H1 (cell line): ENCODE measurements at regions not wholly inside any gene's neighbourhood (a gene's known extent, or its start where the extent isn't known, plus 50 kb on each side); places are given as distances from the start of the nearest gene placed in this dataset.

ENCODE experiments used
- CHD2 ChIP-seq: IDR thresholded peaks from 2 replicates; pipeline ENCODE4 v1.6.1; 2012; ENCODE audit warnings: low read length, improper control_type of control experiment
- NRF1 ChIP-seq: IDR thresholded peaks from 2 replicates; pipeline ENCODE4 v1.6.1; 2011; ENCODE audit warnings: mild to moderate bottlenecking, low read depth, low read length, improper control_type of control experiment
- POLR2A ChIP-seq, 2 experiments: IDR thresholded peaks; 1 replicate in 1 of 2; 2 replicates in 1 of 2; pipeline ENCODE4 v1.6.1; 2011; ENCODE audit warnings: low read depth in 2 of 2, low read length in 2 of 2, mild to moderate bottlenecking in 2 of 2; ENCODE audit errors: control extremely low read depth in 1 of 2
- POLR2AphosphoS5 ChIP-seq: IDR thresholded peaks from 2 replicates; pipeline ENCODE4 v1.6.1; 2011; ENCODE audit warnings: low read depth, low read length
- RFX5 ChIP-seq: IDR thresholded peaks from 2 replicates; pipeline ENCODE4 v1.6.1; 2011; ENCODE audit warnings: low read depth, low read length, improper control_type of control experiment, borderline replicate concordance
- SAP30 ChIP-seq: fragments of 300-600 bp; sonication (generic); IDR thresholded peaks from 2 replicates; pipeline ENCODE4 v1.7.1; 2012; ENCODE audit warnings: low read length, moderate library complexity, mild to moderate bottlenecking, inconsistent platforms; ENCODE audit not compliant: insufficient read depth, insufficient replicate concordance

DNA sequence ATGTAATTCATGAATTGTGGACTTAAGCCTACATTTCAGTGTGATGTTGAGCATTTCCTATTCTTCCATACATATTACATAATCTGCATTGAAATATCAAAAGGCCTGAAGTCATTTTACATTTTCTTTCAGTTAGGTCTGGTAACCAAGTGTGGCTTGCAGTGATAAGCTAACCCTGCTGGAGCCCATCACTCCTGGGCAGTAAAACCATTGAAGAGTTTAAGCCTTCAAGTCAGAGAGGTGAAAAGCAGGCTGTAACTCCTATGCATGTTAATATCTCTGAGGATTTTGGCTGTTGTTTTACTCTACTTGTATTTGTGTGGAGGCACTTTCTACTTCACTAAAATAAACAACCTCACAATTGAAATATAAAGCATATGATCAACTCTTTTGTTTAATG is 248.8 kb downstream of the SLITRK5 start (continued):
- TF ChIP-seq RFX5 (no peak), NRF1 (no peak), POLR2AphosphoS5 (no peak), CHD2 (no peak), POLR2A (IDR thresholded peaks at IDR 0.05; ENCODE audit: control extremely low read depth in 1 of 2, low read depth in 2 of 2, low read length in 2 of 2) (no peak), SAP30 (no peak)
